ENCODE measurements at regions not wholly inside any gene's neighbourhood (a gene's known extent, or its start where the extent isn't known, plus 50 kb on each side); places are given as distances from the start of the nearest gene placed in this dataset.

DNA sequence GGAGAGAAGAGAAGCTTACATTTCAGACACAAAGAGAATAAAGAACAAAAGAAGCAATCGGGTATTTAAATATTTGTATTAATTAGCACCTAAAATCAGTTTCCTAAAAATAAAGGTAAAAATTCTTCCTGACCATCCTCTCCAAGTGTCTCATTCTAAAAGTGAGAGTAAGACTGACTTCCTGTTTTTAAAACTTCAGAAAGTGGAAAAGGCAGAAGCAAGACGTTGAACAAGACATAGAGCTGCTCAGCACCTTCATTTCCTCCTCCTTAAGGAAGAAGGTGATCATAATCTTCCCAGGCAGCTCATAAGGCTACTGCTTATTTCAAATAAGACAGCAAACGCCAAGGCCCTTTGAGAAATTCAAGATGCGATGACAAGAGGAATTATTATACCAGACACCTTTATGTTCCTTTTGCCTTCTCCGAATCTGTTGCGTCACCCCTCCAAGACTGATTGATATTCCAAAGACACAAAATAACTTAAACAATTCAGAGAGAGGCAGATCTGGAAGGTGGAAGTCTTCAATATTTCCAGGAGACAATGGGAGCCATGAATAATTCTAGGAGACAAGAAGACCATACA lies 238.8 kb upstream of the TLE3 start:
- H3K4me3 ChIP-seq (ENCODE audit: low read length in 3 of 3), result no peak overlapping the region
- peaks cover 3 to 6% (median 3%) of the 10 kb centered on the region in 3 donors for H3K4me1 ChIP-seq (ENCODE audit: control insufficient read depth in 3 of 3, insufficient read depth in 3 of 3, low read length in 3 of 3)
- H3K27me3 ChIP-seq (ENCODE audit: control insufficient read depth in 3 of 3, insufficient read depth in 3 of 3, low read length in 3 of 3), result peaks cover 0 to 4% (median 2%) of the 10 kb centered on the region in 3 donors
- H3K9me3 ChIP-seq (ENCODE audit: control insufficient read depth in 3 of 3, low read length in 3 of 3), result peaks cover 0 to 9% (median 0%) of the 10 kb centered on the region in 3 donors
- no peak overlapping the region for H3K27ac ChIP-seq (ENCODE audit: low read depth, low read length)
- no peaks in the 10 kb centered on the region for H3K36me3 ChIP-seq (ENCODE audit: control insufficient read depth in 3 of 3, insufficient read depth in 3 of 3, low read length in 3 of 3)
- H3K9ac ChIP-seq (ENCODE audit: low read depth in 1 of 3, low read length in 3 of 3), result no peak overlapping the region

- H3K9ac ChIP-seq (ENCODE audit: low read depth in 1 of 3, low read length in 3 of 3), result no peak overlapping the region
- no peak overlapping the region for H3K4me3 ChIP-seq (ENCODE audit: low read length in 3 of 3)
- H3K4me1 ChIP-seq (ENCODE audit: control insufficient read depth in 3 of 3, insufficient read depth in 3 of 3, low read length in 3 of 3), result peaks cover 0 to under 1% (median 0%) of the 10 kb centered on the region in 3 donors
- no peak overlapping the region for H3K27ac ChIP-seq (ENCODE audit: low read depth, low read length)
- H3K36me3 ChIP-seq (ENCODE audit: control insufficient read depth in 3 of 3, insufficient read depth in 3 of 3, low read length in 3 of 3), result no peaks in the 10 kb centered on the region
- peaks cover 0 to 4% (median 0%) of the 10 kb centered on the region in 3 donors for H3K27me3 ChIP-seq (ENCODE audit: control insufficient read depth in 3 of 3, insufficient read depth in 3 of 3, low read length in 3 of 3)
- H3K9me3 ChIP-seq (ENCODE audit: control insufficient read depth in 3 of 3, low read length in 3 of 3), result peaks cover 0 to 9% (median 0%) of the 10 kb centered on the region in 3 donors
These were observed 236.6 kb upstream of the TLE3 start for GRCh38 chr15:70334286-70334685.

- Histone ChIP-seq H3K4me3 (ENCODE audit: low read length in 3 of 3) (no peak overlapping the region), H3K4me1 (ENCODE audit: control insufficient read depth in 3 of 3, insufficient read depth in 3 of 3, low read length in 3 of 3) (peaks cover 11 to 18% (median 14%) of the 10 kb centered on the region in 3 donors), H3K27me3 (ENCODE audit: control insufficient read depth in 3 of 3, insufficient read depth in 3 of 3, low read length in 3 of 3) (no peaks in the 10 kb centered on the region), H3K9ac (ENCODE audit: low read depth in 1 of 3, low read length in 3 of 3) (no peak overlapping the region), H3K36me3 (ENCODE audit: control insufficient read depth in 3 of 3, insufficient read depth in 3 of 3, low read length in 3 of 3) (no peaks in the 10 kb centered on the region), H3K9me3 (ENCODE audit: control insufficient read depth in 3 of 3, low read length in 3 of 3) (peaks cover 0 to 3% (median 0%) of the 10 kb centered on the region in 3 donors), H3K27ac (ENCODE audit: low read depth, low read length) (peak overlapping the region; percentile 12)
These were observed 231.5 kb upstream of the TLE3 start for GRCh38 chr15:70329179-70329578.

DNA sequence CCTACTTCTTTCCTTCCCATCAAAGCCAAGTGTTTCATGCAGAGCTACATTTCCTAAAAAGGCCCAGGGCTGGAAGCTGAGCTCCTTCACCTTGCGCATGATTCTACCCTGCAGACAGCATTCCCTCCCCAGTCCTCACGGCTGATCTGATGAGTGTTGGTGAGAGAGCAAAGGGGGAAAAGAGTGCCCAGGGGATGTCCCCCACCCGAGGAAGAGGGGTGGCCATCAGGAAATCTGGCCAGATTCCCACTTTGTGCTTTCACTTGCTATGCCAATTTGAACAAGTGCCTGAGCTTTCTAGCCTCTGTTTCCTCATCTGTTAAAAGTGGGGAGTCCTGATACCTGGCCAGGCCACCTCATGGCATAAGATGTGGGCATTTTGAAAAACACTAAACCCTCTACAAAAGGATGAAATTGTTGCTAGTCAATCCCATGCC lies 231.0 kb upstream of the TLE3 start:
- no peaks in the 10 kb centered on the region for H3K27me3 ChIP-seq (ENCODE audit: control insufficient read depth in 3 of 3, insufficient read depth in 3 of 3, low read length in 3 of 3)
- H3K9me3 ChIP-seq (ENCODE audit: control insufficient read depth in 3 of 3, low read length in 3 of 3), result no peaks in the 10 kb centered on the region
- H3K4me1 ChIP-seq (ENCODE audit: control insufficient read depth in 3 of 3, insufficient read depth in 3 of 3, low read length in 3 of 3), result peaks cover 11 to 19% (median 14%) of the 10 kb centered on the region in 3 donors
- no peaks in the 10 kb centered on the region for H3K36me3 ChIP-seq (ENCODE audit: control insufficient read depth in 3 of 3, insufficient read depth in 3 of 3, low read length in 3 of 3)
- peak overlapping the region; percentile 12 for H3K27ac ChIP-seq (ENCODE audit: low read depth, low read length)
- H3K4me3 ChIP-seq (ENCODE audit: low read length in 3 of 3), result no peak overlapping the region
- no peak overlapping the region for H3K9ac ChIP-seq (ENCODE audit: low read depth in 1 of 3, low read length in 3 of 3)

DNA sequence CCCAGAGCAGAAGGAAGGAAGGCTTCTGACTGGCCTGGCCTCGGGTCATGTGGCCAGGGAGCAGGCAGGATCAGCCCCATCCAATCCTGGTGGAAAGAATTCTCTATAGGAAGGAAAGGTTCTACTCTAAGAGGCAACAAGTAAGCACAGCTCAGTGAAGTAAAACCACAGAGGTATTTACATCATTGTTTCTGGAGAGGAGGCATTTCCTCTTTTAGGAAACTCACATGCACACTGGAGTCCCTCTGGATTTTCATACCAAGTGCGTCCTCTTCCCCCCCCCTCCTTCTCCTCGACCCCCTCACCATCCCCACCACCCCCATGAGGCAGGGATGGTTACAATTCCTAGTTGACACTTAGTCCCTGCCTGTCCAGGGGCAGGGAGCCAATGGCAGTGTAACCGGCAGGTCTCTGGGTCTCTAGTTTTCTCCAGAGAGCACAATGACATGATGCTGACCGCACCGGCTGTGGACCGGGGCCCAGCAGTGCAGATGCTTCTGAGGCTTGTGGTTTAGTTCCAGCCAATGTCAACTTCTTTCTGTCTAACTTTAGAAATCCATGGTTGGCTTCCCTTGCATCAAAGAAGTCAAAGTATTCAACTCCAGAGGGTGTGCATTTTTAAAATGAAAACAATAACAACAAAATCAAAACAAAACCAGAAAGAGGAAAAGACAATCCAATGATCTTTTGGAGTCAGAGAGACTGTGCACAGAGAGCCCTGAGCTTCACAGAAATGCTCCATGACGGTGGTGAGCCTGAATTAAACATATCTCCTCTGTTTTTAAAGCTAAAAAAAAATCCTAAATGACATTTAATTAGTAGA lies 230.3 kb upstream of the TLE3 start:
- Histone ChIP-seq H3K9ac (ENCODE audit: low read depth in 1 of 3, low read length in 3 of 3) (no peak overlapping the region), H3K36me3 (ENCODE audit: control insufficient read depth in 3 of 3, insufficient read depth in 3 of 3, low read length in 3 of 3) (no peaks in the 10 kb centered on the region), H3K27me3 (ENCODE audit: control insufficient read depth in 3 of 3, insufficient read depth in 3 of 3, low read length in 3 of 3) (no peaks in the 10 kb centered on the region), H3K9me3 (ENCODE audit: control insufficient read depth in 3 of 3, low read length in 3 of 3) (no peaks in the 10 kb centered on the region), H3K27ac (ENCODE audit: low read depth, low read length) (peak overlapping the region; percentile 12), H3K4me1 (ENCODE audit: control insufficient read depth in 3 of 3, insufficient read depth in 3 of 3, low read length in 3 of 3) (peaks cover 15 to 26% (median 19%) of the 10 kb centered on the region in 3 donors), H3K4me3 (ENCODE audit: low read length in 3 of 3) (no peak overlapping the region)

GRCh38 chr15:70327328-70327855 lies 229.7 kb upstream of the TLE3 start:
- Histone ChIP-seq H3K9ac (ENCODE audit: low read depth in 1 of 3, low read length in 3 of 3) (no peak overlapping the region), H3K27me3 (ENCODE audit: control insufficient read depth in 3 of 3, insufficient read depth in 3 of 3, low read length in 3 of 3) (no peaks in the 10 kb centered on the region), H3K4me3 (ENCODE audit: low read length in 3 of 3) (no peak overlapping the region), H3K4me1 (ENCODE audit: control insufficient read depth in 3 of 3, insufficient read depth in 3 of 3, low read length in 3 of 3) (peaks cover 15 to 28% (median 24%) of the 10 kb centered on the region in 3 donors), H3K27ac (ENCODE audit: low read depth, low read length) (no peak overlapping the region), H3K36me3 (ENCODE audit: control insufficient read depth in 3 of 3, insufficient read depth in 3 of 3, low read length in 3 of 3) (no peaks in the 10 kb centered on the region), H3K9me3 (ENCODE audit: control insufficient read depth in 3 of 3, low read length in 3 of 3) (no peaks in the 10 kb centered on the region)

DNA sequence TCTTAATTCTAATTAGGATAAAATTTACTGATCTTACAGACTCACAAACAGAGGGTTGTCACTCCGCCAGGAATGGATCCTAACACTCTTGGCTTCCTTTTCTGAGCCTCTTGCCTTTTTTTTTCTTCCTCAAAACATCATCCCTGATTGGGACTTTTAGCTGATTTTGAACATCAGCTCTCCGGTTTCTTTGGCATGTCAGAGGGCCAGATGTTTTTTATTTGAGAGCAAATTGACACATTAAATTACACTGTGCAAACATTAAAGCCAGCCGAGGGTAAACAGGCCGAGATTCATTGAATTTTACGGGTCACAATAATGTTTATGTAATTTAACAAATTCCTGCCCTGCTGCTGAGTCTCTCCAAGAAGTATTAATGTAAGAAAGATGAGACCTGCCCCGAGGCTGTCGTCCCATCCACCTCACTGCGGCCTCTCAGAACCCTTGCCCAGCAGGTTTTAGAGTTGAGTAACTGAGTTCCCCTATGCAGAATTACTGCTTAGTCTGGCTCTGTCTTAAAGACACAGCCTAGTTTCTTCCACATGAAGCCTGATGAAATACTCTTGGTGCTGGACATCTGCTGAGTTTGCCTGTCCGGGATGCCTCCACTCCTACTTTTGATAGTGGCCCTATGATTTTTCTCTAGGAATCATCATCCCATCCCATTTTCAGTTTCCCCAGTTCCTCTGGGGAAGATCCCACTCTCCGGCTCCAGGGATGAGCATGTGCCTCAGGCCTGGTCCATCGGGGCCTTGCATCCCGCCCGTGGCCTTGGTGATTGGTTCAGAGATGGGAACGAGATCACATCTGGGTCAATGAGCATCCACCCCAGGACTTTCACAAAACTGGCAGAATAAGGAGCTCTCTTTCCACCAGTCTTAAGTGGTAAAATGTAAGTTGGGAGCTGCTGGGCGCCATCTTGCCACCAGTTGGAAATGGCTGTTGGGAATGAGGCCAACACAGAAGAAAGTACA lies 226.6 kb upstream of the TLE3 start:
- Histone ChIP-seq H3K36me3 (ENCODE audit: control insufficient read depth in 3 of 3, insufficient read depth in 3 of 3, low read length in 3 of 3) (no peaks in the 10 kb centered on the region), H3K9ac (ENCODE audit: low read depth in 1 of 3, low read length in 3 of 3) (no peak overlapping the region), H3K27me3 (ENCODE audit: control insufficient read depth in 3 of 3, insufficient read depth in 3 of 3, low read length in 3 of 3) (no peaks in the 10 kb centered on the region), H3K4me3 (ENCODE audit: low read length in 3 of 3) (no peak overlapping the region), H3K27ac (ENCODE audit: low read depth, low read length) (peak overlapping the region; percentile 32), H3K9me3 (ENCODE audit: control insufficient read depth in 3 of 3, low read length in 3 of 3) (no peaks in the 10 kb centered on the region), H3K4me1 (ENCODE audit: control insufficient read depth in 3 of 3, insufficient read depth in 3 of 3, low read length in 3 of 3) (peaks cover 23 to 47% (median 40%) of the 10 kb centered on the region in 3 donors)

DNA sequence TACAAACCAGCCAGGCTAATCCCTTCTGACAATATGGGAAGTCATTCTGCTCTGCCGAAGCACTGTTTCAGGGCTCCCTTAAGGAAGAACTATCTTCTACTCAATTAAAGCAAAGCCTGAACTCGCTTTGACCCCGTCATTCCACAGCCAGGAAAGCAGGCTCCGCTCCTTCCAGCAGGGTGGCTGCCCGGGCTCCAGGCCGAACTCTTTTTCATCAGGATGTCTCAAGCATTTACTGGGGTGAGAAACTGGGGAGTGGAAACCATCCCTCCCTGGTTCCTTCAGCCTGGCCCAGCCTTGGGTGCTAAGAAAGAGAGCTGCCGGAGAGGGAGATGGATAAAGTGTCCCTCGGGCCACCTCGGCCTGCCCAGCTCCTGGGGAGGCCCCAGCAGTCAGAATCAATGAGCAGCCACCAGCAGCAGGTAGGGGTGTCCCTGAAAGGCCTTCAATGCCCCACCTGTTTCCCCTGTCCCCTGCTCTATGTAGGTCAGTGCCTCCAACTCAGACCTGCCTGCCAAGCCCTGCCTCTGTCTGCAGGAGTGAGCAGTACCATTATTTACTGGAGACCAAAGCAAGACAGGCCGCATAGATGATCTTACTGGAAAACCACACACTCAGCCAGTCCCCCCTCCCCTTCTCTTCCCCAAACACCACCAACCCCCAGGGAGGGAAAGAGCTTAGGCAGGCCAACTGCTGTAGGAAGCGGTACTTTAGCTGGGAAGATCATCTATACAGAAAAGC lies 225.6 kb upstream of the TLE3 start:
- no peaks in the 10 kb centered on the region for H3K9me3 ChIP-seq (ENCODE audit: control insufficient read depth in 3 of 3, low read length in 3 of 3)
- peaks cover 0 to 2% (median 0%) of the 10 kb centered on the region in 3 donors for H3K27me3 ChIP-seq (ENCODE audit: control insufficient read depth in 3 of 3, insufficient read depth in 3 of 3, low read length in 3 of 3)
- H3K4me1 ChIP-seq (ENCODE audit: control insufficient read depth in 3 of 3, insufficient read depth in 3 of 3, low read length in 3 of 3), result peaks cover 16 to 40% (median 33%) of the 10 kb centered on the region in 3 donors
- peak overlapping the region; percentile 77 for H3K27ac ChIP-seq (ENCODE audit: low read depth, low read length)
- H3K36me3 ChIP-seq (ENCODE audit: control insufficient read depth in 3 of 3, insufficient read depth in 3 of 3, low read length in 3 of 3), result no peaks in the 10 kb centered on the region
- peak overlapping the region in 1 of 3 donors; percentile 27 for H3K9ac ChIP-seq (ENCODE audit: low read depth in 1 of 3, low read length in 3 of 3)
- no peak overlapping the region for H3K4me3 ChIP-seq (ENCODE audit: low read length in 3 of 3)

Data from skeletal muscle tissue (tissue), 3 donors.